Activated CD4-positive, CD25-positive, alpha-beta regulatory T cell treated with anti-CD3 and anti-CD28 coated beads, Interleukin-2, amount 50 U/mL, for 24 hours (primary cell): ENCODE measurements at regions not wholly inside any gene's neighbourhood (a gene's known extent, or its start where the extent isn't known, plus 50 kb on each side); places are given as distances from the start of the nearest gene placed in this dataset.
"Not testable (repeated sequence)": the region's sequence is repeated elsewhere in the genome, so short reads cannot be mapped to it uniquely, and the experiment has no call there.

ENCODE experiments used
- ATAC-seq, 2 donors: fragments of 150-1000 bp; cut with Tn5 transposase; one replicate each; pipeline ENCODE4 v1.10.0; 2021; ENCODE audit warnings: mild to moderate bottlenecking in 1 of 2, moderate library complexity in 1 of 2

DNA sequence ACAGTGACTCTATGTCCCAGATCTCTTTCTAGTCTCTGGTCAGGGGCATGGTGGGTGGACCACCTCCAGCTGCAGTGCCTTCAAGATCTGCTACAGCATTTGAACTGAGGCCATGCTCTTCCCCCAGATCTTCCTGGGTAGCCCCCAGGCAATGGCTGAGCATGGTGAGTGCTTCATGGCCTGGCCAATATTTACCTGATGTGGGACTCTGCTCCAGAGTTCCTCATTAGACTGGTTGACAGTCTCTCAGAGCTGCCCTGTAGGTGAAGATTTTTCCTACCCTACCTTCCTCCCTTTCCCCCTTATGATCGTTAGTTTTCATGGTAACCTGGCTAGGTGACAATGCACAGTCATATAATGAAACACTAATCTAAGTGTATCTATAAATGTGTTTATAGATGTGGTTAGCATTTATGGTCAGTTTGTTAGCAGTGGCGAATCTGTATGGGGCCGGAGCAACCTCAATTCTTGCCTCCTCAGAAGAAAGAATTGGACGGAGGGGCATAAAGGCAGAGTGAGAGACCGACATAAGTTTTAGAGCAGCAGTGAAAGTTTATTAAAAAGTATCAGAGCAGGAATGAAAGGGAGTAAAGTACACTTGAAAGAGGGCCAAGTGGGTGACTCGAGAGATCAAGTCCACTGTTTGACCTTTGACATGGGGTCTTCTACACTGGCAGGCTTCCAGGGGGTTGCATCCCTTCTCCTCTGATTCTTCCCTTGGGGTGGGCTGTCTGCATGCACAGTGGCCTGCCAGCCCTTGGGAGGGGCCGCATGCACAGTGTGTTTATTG lies 256.3 kb downstream of the CD83 start:
- no peak for ATAC-seq

DNA sequence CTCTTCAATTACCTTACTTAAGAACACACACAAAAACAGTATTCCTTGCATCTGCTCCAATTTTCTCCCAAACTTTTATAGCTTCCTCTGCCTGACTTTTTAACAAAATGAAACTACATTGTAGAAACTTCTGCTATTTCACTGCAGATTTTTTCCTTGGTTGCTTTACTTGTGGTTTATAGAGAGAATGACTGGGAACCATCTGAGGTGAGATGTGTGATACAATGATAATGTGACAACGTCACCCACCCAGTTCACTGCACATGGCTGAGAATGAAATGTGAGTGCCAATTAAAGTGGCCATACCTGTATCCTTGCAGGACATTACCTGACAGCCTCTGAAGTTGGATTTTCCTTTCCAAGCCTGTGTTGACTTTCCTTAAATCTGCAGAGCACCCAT lies 258.4 kb downstream of the CD83 start:
- no peak for ATAC-seq

DNA sequence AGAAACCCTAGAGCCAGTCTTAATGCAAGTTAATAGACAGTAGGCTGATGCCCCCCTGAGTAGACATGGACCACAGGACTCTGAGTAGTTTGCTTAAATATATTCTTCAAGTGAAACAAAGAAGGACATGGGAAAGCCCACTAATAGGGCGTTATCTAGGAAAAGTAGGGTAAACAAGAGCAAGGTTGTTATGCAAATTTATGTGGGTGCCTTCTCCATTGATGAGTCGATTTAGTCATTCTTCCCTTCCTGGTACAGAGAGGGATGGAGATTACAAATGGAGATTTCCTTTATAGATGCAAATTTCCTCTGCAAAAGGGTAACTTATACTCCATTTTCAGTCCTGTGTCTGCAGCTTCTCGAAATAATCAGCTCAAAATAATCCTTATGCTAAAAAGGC lies 262.0 kb downstream of the CD83 start:
- no peak for ATAC-seq

DNA sequence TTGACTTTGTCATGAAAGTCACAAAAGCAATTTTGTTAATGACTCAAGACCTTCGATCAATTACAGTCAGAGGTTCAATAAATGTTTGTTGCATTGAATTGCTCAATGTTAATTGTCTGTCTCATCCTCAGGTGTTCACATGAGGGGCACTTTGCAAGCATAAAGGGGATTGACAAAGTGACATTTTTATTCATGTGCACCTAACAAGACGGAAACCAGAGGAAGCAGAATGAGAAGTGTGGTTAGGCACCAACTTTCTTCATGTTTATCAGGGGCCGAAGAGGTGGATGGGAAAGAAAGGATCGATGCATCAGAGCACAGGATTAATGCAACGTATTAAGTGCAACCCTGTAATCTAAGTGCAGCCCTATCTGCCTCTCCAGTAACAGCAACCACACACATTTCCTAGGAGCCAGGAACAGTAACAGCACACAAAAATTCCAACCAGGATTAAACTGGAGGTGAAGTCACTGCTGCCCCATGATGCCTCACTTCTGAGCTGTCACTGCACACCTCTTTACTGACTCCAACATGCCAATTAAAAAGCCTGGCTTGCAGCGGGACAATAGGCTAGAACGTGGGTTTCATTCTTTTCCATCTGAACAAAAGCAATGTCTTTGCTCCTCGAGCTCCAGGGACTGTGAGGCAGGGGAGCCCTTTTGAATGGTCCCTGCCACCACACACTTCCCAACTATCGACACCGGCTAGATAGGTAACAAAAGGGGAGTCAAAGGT lies 262.7 kb downstream of the CD83 start:
- no peak for ATAC-seq

DNA sequence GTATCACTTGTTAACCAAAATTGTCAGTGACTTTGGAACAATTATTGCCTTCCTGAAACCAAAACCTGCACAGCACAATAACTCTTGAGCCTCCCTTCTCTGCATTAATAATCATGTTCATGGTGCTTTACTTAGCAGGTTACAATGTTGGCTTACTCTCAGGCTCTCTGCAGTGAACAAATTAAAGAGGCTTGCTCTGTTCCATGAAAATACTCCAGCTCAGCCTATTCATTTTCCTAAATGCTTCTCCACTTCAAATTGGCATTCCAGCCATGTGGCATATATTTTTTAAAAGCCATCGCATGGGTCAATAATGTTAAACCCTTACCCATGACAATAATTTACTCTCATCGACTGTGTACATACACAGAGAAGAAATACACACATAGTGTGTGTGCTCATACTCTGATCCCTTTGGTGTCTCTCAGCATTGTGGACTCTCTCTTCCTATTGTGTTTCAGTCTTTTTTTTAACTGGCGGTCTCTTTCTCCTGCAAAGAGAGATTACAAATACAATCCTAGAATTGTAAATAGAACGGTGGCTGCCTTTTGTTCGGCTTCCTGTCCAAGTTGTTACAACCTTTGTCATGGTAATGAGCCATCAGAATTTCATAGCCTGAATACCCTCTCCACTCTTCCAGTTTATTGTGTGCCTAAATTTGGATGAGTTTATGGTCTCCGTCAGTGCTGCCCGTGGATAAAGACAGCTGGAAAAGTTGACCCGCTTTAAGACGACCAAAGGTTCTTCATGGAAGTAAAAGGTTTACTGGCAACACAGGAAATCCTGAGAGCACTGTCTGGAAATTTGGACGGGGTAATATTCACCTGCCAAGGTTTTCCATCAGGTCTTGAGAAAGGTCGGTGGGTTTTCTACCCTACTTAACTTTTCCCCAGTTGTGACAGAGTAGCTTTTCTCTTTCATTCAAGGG lies 263.6 kb downstream of the CD83 start:
- no peak for ATAC-seq

DNA sequence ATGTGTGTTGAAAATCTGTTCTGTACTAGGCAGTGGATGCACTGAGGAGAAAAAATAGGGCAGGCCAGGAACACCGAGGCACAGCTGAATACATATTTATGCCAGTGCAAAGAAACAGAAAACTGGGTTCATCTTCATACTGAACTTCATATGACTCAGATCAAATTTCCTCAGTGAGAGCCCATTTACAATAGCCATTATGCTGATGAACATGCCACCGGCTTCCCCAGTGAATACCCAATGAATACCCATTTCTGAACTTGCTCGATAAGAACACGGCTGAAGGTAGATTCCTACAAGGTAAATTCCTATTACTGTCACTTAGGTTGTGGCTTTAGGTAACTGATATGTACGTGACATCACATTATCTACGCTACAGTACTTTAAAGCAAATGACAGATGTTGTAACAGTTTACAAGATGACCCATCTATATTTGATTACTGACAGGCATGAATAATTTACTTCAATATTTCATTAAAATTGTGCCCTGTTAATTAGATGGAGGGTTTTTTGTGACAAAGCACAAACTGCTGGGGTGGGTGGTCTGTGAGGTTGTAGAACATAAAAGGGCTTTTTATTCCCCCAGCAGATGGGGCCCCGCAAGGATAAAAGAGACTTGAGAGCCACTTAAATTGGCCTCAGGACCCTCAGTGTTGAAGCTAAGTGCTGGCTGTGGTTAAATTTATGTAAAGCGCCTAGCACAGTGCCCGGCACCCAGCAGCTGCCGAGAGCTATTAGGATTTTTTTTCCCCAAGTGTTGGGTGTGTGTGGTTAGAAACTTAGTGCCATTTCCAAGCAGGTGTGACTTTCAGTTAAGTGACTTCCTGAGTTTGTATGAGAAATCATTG lies 264.5 kb downstream of the CD83 start:
- ATAC-seq, result no peak

DNA sequence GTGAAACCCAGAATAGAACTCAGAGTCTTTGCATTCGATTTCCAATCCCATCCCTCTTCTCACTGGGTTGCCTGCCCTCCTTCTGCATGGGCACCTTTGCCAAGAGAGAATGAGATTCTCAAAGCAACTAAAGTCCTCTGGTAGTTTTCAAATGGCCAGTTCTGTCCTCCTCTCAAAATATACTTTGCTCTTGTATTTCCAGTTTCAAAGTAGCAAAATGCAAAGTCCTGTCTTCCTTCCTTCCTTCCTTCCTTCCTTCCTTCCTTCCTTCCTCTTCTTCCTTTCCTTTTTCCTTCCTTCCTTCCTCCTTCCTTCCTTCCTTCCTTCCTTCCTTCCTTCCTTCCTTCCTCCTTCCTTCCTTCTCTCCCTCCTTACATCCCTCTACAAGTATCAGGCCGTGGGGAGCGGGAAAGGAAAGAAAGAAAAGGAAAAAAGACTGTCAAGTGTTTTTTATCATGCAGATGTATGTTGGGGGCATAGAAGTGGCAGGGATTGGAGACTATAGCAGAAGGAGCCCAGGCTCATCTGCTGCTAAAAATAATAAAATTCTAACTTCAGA lies 265.2 kb downstream of the CD83 start:
- ATAC-seq, result no peak

DNA sequence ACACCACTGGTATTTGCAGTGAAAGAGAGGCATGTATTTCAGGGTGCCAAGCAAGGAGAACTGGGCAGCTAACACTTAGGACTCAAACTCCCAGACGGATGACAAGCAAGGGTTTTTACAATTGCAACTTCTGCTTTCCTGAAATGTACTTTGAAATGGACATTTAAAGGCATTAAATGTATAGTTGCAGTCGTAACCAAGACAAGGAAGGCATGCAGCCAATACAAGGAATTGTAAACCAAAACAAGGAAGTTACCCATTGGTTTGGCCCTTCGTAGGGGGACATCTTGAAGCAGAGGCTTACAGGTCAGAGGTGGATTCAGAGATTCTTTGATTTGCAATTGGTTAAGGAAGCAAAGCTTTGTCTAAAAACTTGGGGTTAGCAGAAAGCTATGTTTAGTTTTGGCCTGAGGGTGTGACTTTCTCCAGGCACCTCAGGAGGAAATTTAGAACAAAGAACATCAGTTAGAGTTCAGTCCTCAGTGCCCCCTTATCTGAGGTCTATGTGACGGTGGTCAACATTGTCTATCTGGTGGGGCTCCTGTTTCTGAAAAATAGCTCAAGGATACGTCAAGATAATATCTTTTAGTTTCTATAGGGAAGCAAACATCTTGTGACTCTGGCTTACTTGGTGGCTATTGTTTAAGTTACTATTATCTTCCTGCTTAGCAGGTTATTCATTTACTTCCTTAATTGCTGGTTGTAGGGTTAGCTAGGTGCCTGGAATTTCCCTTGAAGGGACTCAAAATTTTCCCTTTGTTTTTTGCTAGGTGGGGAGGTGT lies 266.0 kb downstream of the CD83 start:
- ATAC-seq, result no peak

DNA sequence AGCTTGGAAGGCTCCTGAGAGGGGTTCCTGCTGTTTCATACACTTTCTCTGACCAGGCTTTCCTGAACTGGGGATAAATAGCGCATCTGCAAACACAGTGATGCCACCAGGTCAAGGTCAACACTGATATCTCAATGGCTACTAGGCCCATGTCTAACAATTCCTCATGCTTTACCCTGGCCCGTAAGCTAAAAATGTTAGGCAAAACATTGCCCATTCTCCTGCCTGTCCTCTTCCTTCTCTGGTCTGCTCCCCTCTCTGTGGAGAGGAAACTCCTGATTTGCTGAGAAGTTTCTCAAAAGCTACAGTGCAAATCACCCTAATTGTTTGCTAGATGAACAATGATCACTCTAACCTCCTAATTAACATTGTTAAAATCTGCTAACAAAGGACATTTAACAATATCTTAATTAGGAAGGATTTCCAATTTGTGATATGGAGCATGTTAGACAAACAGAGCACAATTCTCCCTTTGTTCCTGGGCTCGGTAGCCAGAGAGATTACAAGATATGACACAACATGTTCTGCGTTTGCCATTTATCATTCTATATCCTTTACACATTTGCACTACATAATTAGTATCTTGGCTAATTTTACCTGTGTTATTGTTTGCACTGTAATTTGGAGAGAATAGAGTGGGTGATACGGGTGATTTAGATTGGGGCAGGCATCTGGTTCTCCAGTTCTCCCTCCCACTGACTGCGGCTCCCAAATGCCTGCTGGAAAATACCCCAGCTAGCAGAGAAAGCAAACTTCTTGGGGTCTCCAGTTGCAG lies 266.8 kb downstream of the CD83 start:
- ATAC-seq, result no peak

DNA sequence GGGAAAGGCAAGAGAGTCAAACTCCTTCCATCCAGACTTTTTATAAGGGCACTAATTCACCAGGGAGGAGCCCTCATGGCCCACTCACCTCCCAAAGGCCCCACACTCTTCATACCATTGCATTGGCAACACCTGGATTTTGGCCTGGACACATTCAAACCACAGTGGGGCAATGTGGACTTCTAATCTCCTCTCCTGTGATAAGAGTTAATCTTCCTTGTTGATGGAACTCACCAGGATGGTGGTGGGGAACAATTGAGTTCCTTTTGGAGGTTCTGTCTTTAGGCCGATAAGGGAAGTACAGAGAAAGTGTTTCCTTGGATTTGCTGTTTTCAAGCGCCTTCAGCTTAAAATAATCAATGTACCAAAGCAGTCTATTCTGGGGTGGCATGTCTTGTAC lies 268.7 kb downstream of the CD83 start:
- no peak for ATAC-seq

DNA sequence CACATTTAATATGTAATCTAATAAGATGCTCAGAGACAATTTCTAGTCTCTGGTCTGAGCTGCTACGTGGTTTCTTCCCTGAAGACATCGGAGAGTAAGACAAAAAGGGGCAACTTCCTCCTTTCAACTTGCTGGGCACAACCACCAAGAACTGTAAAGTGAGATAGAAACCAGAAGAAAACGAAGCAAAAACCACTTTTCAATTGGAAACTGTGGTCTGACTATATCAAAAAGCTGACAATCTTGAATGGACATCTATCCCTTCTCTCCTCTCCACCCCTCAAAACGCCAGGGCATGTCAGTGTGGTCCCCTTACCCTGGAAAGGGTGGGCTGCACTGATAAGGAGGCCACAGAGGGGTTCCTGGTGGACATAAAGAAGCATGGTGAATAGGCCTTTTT lies 269.1 kb downstream of the CD83 start:
- ATAC-seq, result no peak

DNA sequence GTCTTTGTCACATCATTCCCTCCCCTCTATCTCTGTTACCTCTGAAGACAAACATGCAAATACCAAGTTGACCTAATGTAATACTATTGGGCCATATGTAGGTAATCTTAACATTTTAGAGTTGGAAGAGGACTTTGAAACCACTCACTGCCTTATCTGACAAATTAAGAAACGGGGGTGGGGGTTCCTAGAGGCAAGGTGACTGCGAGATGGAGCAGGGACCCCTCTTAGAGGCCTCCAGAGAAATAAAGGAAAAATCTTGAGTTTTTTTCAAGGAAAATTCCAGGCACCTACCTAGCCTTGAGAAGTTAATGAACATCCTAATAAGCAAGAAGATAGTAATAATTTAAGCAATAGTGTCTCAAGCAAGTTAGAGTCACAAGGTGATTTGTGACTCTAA lies 270.8 kb downstream of the CD83 start:
- ATAC-seq, result no peak

DNA sequence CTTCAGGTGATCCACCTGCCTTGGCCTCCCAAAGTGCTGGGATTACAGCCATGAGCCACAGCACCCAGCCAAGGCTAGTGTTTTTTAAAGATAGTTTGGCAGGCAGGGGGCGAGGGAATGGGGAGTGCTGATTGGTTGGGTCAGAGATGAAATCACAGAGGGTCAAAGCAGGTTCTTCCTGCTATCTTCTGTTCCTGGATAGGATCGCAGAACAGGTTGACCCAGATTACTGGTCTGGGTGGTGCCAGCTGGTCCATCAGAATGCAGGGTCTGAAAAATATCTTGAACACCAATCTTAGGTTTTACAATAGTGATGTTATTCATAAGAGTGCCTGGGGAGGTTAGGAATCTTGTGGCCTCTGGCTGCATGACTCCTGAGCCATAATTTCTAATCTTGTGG lies 272.2 kb downstream of the CD83 start:
- not testable (repeated sequence) for ATAC-seq

DNA sequence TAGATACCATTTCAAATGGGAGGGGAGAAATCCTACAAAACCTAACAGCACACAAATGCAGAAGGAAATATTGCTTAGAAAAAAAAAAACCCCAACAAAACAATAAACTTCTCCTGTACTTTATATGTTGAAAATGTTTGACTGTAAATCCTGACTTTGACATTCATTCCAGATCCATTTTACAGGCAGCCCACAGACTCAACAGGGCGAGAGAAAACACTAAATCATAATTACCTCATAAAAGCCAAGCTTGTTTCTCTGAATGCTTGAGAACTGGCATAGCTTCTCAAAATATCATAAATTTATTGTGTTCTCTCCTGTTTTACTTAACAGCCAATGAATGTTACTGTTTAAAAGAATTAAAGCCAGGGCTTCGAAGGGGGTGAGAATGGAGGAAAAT lies 273.2 kb downstream of the CD83 start:
- ATAC-seq, result no peak

DNA sequence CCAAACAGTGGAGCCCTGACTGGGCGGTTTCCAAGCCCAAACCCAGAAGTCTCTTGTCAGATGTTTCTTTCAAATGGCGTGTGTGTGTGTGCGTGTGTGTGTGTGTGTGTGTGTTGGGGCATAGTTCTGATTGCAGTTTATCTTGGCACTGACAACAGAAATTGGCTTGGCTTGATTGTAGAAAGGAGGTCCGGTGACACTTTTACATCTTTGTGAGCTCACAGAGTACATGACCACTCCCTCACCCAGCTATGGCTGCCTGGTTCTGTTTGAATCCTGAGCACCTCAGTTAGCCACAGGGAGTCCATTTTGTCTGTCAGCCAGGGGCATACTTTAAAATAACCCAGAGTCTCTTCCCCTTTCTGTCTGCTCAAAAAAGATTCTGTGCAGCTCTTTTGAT lies 276.3 kb downstream of the CD83 start:
- ATAC-seq, result no peak

DNA sequence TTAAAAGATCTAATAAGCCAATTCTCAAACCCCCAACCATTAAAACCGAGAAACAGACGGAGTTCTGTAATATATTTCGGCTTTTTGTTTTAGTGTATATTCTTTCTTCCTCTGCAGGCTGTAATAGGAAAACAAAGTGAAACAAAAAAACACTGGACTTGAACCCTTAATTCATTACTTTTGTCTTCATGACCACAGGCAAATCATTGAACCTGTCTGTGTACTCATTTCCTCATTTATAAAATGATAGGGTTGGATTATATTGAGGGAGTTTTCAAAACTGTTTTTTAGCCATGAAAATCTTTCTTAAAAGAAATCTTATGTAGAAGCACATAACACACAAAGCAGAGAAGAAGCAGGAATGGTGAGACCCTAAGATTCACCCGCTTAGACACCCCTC lies 278.8 kb downstream of the CD83 start:
- ATAC-seq, result no peak

DNA sequence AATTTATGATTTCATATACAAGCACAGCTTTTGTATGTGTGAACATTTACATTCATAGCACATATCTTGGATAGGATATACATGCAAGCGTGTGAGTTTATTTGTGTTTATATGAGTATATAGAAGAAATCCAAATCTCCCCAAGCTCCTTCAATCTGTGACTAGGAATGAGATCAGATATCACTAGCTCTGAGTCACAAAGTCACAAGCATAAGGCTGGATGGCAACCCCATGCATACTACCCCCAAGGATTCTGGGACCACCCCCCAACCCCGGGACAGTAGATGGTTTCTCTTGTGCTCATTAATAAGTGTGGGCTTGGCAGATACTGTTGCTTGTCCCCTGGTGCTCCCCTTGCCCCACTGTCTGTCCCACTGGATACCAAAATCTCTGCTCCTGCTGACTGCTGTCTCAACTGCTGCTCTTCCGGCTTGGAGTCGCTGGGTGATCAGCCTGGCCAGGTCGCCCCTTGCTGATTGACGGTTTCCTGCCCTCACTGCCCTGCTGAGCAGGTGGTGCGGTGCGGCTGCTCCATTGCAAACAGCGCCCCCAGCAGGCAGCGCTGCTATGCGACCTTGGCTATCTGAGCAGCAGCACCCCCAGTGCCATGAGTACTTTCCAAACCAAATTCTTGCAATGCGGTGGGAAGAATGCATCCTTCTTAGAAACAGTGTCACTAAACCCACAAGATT lies 279.4 kb downstream of the CD83 start:
- no peak for ATAC-seq

DNA sequence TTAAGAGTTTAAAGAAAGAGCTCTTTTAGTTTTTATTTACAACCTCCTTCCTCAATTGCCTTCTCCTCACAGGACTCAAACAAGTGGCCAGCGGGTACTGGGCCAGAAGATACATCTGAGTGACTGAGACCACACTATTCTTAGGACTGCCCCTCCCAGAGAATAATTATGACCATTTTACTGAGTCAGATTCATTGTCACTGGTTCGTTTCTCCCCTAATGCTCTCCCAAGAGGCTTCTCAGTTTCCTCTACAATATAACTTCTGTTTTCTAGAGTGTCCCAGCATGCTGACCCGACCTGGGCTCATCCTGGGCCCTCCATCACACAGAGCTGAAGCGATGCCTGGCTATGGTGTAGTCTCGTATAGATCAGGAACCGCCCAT lies 279.9 kb downstream of the CD83 start:
- ATAC-seq, result no peak

DNA sequence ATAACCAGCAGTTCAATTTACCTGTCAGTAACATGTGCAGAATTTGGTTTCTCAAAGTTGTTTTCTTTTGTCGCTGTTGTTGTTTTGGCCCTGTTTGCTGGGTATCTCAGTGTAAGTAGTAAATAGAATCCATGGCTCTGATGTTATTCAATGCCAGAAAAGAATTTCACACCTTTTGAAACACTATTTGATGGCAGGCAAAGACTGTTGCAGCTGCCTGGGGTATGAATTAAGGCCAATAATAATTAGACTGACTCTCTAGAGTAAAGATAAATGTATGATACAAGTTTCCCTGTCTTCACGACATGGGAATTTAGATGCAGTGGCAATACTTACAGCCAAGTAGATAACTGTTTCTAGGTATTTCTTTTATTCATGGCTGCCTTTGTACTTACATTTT lies 281.4 kb downstream of the CD83 start:
- no peak for ATAC-seq

DNA sequence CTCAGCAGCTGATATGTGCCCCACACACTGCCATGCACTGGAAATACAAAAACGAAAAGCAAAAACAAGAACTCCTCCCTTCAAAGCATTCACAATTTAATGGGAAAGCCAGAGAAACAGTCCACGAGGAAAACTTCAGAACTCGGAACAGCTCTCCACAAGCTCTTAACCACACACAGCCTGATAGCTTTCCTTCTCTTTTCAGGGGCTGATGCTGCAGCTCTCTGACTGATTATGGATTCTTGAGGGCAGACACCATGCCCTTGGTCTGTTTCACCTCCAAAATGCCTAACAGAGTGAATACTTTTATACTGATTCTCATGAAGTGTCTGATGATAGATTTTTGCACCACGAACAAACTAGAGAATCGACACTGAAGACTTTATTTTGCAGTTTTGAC lies 282.1 kb downstream of the CD83 start:
- no peak for ATAC-seq
